Astrocyte (in vitro differentiated cells and primary cell): ENCODE measurements at regions not wholly inside any gene's neighbourhood (a gene's known extent, or its start where the extent isn't known, plus 50 kb on each side); places are given as distances from the start of the nearest gene placed in this dataset.

Experiments
- DNase-seq: peaks from one replicate; pipeline ENCODE4 v3.0.0-alpha.2; 2010; ENCODE audit warnings: low read depth
- FAIRE-seq: peaks from 2 replicates; lab custom pipeline; 2011; peaks lifted over from hg19 to GRCh38; lab: Jason Lieb, UNC
- H2AFZ ChIP-seq: 2 replicates; pipeline ENCODE4 v1.6.0; 2012; ENCODE audit warnings: low read depth, low read length, inconsistent platforms
- H3K27ac ChIP-seq: 2 replicates; pipeline ENCODE4 v1.5.1; 2011; ENCODE audit warnings: low read depth, low read length, inconsistent platforms
- H3K27me3 ChIP-seq: 2 replicates; pipeline ENCODE4 v1.6.0; 2011; ENCODE audit warnings: low read length, inconsistent platforms; ENCODE audit not compliant: insufficient read depth
- H3K36me3 ChIP-seq: 2 replicates; pipeline ENCODE4 v1.5.1; 2011; ENCODE audit warnings: low read length, inconsistent platforms; ENCODE audit not compliant: insufficient read depth
- H3K4me1 ChIP-seq: 2 replicates; pipeline ENCODE4 v1.5.1; 2011; ENCODE audit warnings: low read length, inconsistent platforms; ENCODE audit not compliant: insufficient read depth
- H3K4me2 ChIP-seq: 2 replicates; pipeline ENCODE4 v1.6.0; 2012; ENCODE audit warnings: low read length, inconsistent platforms
- H3K4me3 ChIP-seq: 2 replicates; pipeline ENCODE4 v1.5.1; 2011; ENCODE audit warnings: low read depth, mild to moderate bottlenecking, low read length, inconsistent platforms; ENCODE audit not compliant: insufficient read depth
- H3K79me2 ChIP-seq: 2 replicates; pipeline ENCODE4 v1.6.0; 2012; ENCODE audit warnings: mild to moderate bottlenecking, low read length, inconsistent platforms; ENCODE audit not compliant: insufficient read depth
- H3K9ac ChIP-seq: 2 replicates; pipeline ENCODE4 v1.6.0; 2012; ENCODE audit warnings: mild to moderate bottlenecking, low read length, inconsistent platforms
- H3K9me3 ChIP-seq: 2 replicates; pipeline ENCODE4 v1.5.1; 2012; ENCODE audit warnings: low read depth, mild to moderate bottlenecking, low read length, inconsistent platforms; ENCODE audit not compliant: insufficient read depth
- H4K20me1 ChIP-seq: 2 replicates; pipeline ENCODE4 v1.6.0; 2012; ENCODE audit warnings: low read length, inconsistent platforms; ENCODE audit not compliant: insufficient read depth
- H3K27ac Mint-ChIP-seq: one replicate; pipeline ENCODE4 v1.8.0; 2021; ENCODE audit warnings: mild to moderate bottlenecking, mixed read lengths; ENCODE audit not compliant: unreplicated experiment
- H3K27me3 Mint-ChIP-seq: one replicate; pipeline ENCODE4 v1.8.0; 2021; ENCODE audit warnings: low read depth, mixed read lengths; ENCODE audit not compliant: unreplicated experiment
- H3K36me3 Mint-ChIP-seq: one replicate; pipeline ENCODE4 v1.8.0; 2021; ENCODE audit warnings: low read depth, mixed read lengths; ENCODE audit not compliant: unreplicated experiment
- H3K4me1 Mint-ChIP-seq: one replicate; pipeline ENCODE4 v1.8.0; 2021; ENCODE audit warnings: low read depth, mixed read lengths; ENCODE audit not compliant: unreplicated experiment
- H3K4me3 Mint-ChIP-seq: one replicate; pipeline ENCODE4 v1.8.0; 2021; ENCODE audit warnings: mild to moderate bottlenecking, moderate library complexity, mixed read lengths; ENCODE audit not compliant: unreplicated experiment
- H3K9me3 Mint-ChIP-seq: one replicate; pipeline ENCODE4 v1.8.0; 2021; ENCODE audit warnings: mild to moderate bottlenecking, mixed read lengths; ENCODE audit not compliant: unreplicated experiment
- EZH2 ChIP-seq: IDR thresholded peaks from 2 replicates; pipeline ENCODE4 v1.6.1; 2012; ENCODE audit warnings: mild to moderate bottlenecking, low read length, inconsistent platforms; ENCODE audit not compliant: insufficient read depth
- TF ChIP-seq, protein P1 (sequence below): IDR thresholded peaks from 2 replicates; pipeline ENCODE4 v1.5.1; 2011; ENCODE audit warnings: low read depth, mild to moderate bottlenecking, inconsistent platforms, low read length, moderate library complexity; ENCODE audit not compliant: insufficient read depth

DNA sequence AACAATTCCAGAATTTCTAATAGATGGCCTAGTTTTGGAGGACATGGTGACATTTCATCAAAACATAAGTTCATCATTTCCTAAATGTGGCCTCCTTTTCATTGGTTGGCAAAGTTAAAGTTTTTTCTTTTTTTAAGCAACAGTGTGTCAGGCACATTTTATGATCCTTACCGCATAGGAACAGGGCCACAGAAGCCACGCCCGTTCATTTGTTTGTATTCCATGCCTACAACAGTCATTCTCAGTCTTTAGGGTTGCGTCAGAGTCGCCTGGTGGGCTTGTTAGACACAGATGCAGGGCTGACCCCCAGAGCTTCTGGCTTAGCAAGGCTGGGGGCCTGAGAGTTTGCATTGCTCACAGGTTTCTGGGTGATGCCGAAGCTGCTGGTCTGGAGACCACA, 130.2 kb downstream of the HSD17B3 start:
- peaks cover 13% of the 10 kb centered on the region for H3K27me3 Mint-ChIP-seq
- Histone ChIP-seq H3K36me3 (no peaks in the 10 kb centered on the region), H3K27ac (no peak overlapping the region), H3K79me2 (no peaks in the 10 kb centered on the region), H2AFZ (no peak overlapping the region), H3K9ac (no peak overlapping the region), H3K27me3 (peaks cover 5% of the 10 kb centered on the region), H3K4me2 (no peak overlapping the region), H3K9me3 (no peaks in the 10 kb centered on the region), H4K20me1 (no peaks in the 10 kb centered on the region), H3K4me3 (no peak overlapping the region), H3K4me1 (no peaks in the 10 kb centered on the region)
- DNase-seq (no peak), FAIRE-seq (no peak)
- H3K4me3 Mint-ChIP-seq, result no peak overlapping the region
- no peak for TF ChIP-seq EZH2
- TF ChIP-seq, protein P1, sequence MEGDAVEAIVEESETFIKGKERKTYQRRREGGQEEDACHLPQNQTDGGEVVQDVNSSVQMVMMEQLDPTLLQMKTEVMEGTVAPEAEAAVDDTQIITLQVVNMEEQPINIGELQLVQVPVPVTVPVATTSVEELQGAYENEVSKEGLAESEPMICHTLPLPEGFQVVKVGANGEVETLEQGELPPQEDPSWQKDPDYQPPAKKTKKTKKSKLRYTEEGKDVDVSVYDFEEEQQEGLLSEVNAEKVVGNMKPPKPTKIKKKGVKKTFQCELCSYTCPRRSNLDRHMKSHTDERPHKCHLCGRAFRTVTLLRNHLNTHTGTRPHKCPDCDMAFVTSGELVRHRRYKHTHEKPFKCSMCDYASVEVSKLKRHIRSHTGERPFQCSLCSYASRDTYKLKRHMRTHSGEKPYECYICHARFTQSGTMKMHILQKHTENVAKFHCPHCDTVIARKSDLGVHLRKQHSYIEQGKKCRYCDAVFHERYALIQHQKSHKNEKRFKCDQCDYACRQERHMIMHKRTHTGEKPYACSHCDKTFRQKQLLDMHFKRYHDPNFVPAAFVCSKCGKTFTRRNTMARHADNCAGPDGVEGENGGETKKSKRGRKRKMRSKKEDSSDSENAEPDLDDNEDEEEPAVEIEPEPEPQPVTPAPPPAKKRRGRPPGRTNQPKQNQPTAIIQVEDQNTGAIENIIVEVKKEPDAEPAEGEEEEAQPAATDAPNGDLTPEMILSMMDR, result no peak
- H3K4me1 Mint-ChIP-seq, result peaks cover under 1% of the 10 kb centered on the region
- no peak overlapping the region for H3K27ac Mint-ChIP-seq
- no peaks in the 10 kb centered on the region for H3K9me3 Mint-ChIP-seq
- H3K36me3 Mint-ChIP-seq, result no peaks in the 10 kb centered on the region

DNA sequence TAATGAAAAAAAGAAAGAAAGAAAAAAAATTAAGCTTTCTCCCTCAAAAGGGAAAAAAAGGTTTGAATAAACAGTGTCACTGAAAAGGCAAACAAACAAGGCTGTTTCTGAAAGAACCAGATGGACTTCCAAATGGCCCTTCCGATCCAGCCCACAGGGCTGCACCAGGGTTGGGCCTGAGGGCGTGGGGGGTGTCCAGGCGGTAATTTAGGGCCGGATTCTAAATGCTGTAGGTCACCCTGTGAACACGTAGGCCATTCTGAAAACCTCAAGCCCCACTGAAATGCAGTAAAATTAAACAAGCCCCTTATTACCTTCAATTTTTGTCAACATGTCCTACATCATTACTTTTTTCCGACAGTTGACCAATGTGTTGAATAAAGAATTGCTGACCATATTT, 132.1 kb downstream of the HSD17B3 start:
- Mint-ChIP-seq H3K27ac (peak overlapping the region; percentile 41), H3K27me3 (peaks cover 11% of the 10 kb centered on the region), H3K4me1 (no peaks in the 10 kb centered on the region), H3K36me3 (no peaks in the 10 kb centered on the region), H3K4me3 (peak overlapping the region; percentile 50), H3K9me3 (no peaks in the 10 kb centered on the region)
- no peaks in the 10 kb centered on the region for H3K79me2 ChIP-seq
- peak overlapping the region; percentile 1 for H2AFZ ChIP-seq
- H3K4me3 ChIP-seq, result no peak overlapping the region
- H3K4me2 ChIP-seq, result peak overlapping the region; percentile 46
- H3K9ac ChIP-seq, result no peak overlapping the region
- no peaks in the 10 kb centered on the region for H3K4me1 ChIP-seq
- no peak overlapping the region for H3K27ac ChIP-seq
- TF ChIP-seq EZH2, result no peak
- TF ChIP-seq, protein P1, result no peak
- H3K36me3 ChIP-seq, result no peaks in the 10 kb centered on the region
- DNase-seq (no peak), FAIRE-seq (no peak)
- H3K9me3 ChIP-seq, result no peaks in the 10 kb centered on the region
- peaks cover 2% of the 10 kb centered on the region for H3K27me3 ChIP-seq
- H4K20me1 ChIP-seq, result no peaks in the 10 kb centered on the region

DNA sequence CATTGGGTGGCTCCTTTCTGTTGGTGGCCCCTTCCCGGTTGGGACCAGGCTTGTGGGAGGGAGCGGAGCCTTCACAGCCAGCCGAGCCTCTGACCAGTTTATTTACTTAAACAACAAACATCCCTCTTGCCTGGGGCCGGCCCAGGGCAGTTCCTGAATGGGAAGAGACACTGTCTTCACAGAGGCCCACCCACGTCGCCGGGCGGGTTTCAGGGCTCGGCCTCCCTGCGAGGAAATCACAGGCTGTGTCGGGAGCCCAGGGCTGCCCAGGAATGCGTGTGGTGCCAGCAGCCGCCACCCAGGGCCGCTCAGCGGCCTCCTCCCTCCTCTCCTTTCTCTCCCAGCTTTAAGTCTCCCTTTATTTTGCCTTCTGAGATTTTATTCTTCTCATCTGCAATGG, 132.5 kb downstream of the HSD17B3 start:
- Histone ChIP-seq H2AFZ (peak overlapping the region; percentile 26), H3K9ac (no peak overlapping the region), H3K4me1 (no peaks in the 10 kb centered on the region), H3K9me3 (no peaks in the 10 kb centered on the region), H3K27me3 (peaks cover 6% of the 10 kb centered on the region), H3K79me2 (no peaks in the 10 kb centered on the region), H3K4me3 (no peak overlapping the region), H3K36me3 (no peaks in the 10 kb centered on the region), H3K27ac (no peak overlapping the region), H4K20me1 (no peaks in the 10 kb centered on the region), H3K4me2 (peak overlapping the region; percentile 46)
- TF ChIP-seq, protein P1, result no peak
- no peak for TF ChIP-seq EZH2
- Mint-ChIP-seq H3K4me1 (no peaks in the 10 kb centered on the region), H3K9me3 (no peaks in the 10 kb centered on the region), H3K27me3 (peaks cover 14% of the 10 kb centered on the region), H3K4me3 (peak overlapping the region; percentile 50), H3K36me3 (no peaks in the 10 kb centered on the region), H3K27ac (peak overlapping the region; percentile 41)
- FAIRE-seq, result no peak
- no peak for DNase-seq
